Keratinocyte (primary cell): ENCODE measurements at regions not wholly inside any gene's neighbourhood (a gene's known extent, or its start where the extent isn't known, plus 50 kb on each side); places are given as distances from the start of the nearest gene placed in this dataset.
A peak's percentile ranks its signal among the peaks of the same experiment; 100 is the strongest.

Experiments used
- DNase-seq: peaks from one replicate; pipeline ENCODE4 v3.0.0-alpha.2; 2011; ENCODE audit warnings: low read depth, missing footprints, low spot score
- FAIRE-seq: peaks from 2 replicates; lab custom pipeline; 2011; peaks lifted over from hg19 to GRCh38; lab: Jason Lieb, UNC
- H2AFZ ChIP-seq: 2 replicates; pipeline ENCODE4 v1.6.0; 2012; ENCODE audit warnings: low read length, control low read depth, inconsistent platforms; ENCODE audit not compliant: control insufficient read depth
- H3K27ac ChIP-seq: 2 replicates; pipeline ENCODE4 v1.5.1; 2011; ENCODE audit warnings: low read length; ENCODE audit not compliant: control insufficient read depth, insufficient read depth
- H3K27me3 ChIP-seq: 3 replicates; pipeline ENCODE4 v1.6.0; 2011; ENCODE audit warnings: low read length; ENCODE audit not compliant: control insufficient read depth, insufficient read depth; ENCODE audit errors: extremely low read depth
- H3K36me3 ChIP-seq, 2 experiments: 2 replicates in 1 of 2; 3 replicates in 1 of 2; pipeline ENCODE4 v1.5.1; 2011; ENCODE audit warnings: low read length in 2 of 2, mild to moderate bottlenecking in 1 of 2; ENCODE audit not compliant: control insufficient read depth in 2 of 2, insufficient read depth in 2 of 2; ENCODE audit errors: extremely low read depth in 1 of 2
- H3K4me1 ChIP-seq: 3 replicates; pipeline ENCODE4 v1.5.1; 2011; ENCODE audit warnings: low read length; ENCODE audit not compliant: control insufficient read depth, insufficient read depth; ENCODE audit errors: extremely low read depth
- H3K4me2 ChIP-seq: 3 replicates; pipeline ENCODE4 v1.6.0; 2011; ENCODE audit warnings: low read depth, low read length; ENCODE audit not compliant: control insufficient read depth, insufficient read depth; ENCODE audit errors: extremely low read depth
- H3K4me3 ChIP-seq, 3 experiments: fragments of 200-600 bp in 1 of 3; sonication (generic) in 1 of 3; 2 replicates in 2 of 3; 3 replicates in 1 of 3; pipeline ENCODE4 v1.5.1; 2011 to 2016; ENCODE audit warnings: low read length in 3 of 3, mild to moderate bottlenecking in 3 of 3, control low read depth in 2 of 3, inconsistent platforms in 1 of 3, low read depth in 1 of 3, mixed read lengths in 1 of 3, mixed run types in 1 of 3, moderate library complexity in 1 of 3; ENCODE audit not compliant: control insufficient read depth in 2 of 3, insufficient read depth in 2 of 3; ENCODE audit errors: extremely low read depth in 1 of 3
- H3K79me2 ChIP-seq: 2 replicates; pipeline ENCODE4 v1.6.0; 2012; ENCODE audit warnings: low read length; ENCODE audit not compliant: control insufficient read depth, insufficient read depth
- H3K9ac ChIP-seq: 3 replicates; pipeline ENCODE4 v1.6.0; 2011; ENCODE audit warnings: low read length; ENCODE audit not compliant: control insufficient read depth, insufficient read depth; ENCODE audit errors: extremely low read depth
- H3K9me1 ChIP-seq: 3 replicates; pipeline ENCODE4 v1.6.0; 2011; ENCODE audit warnings: low read length; ENCODE audit not compliant: control insufficient read depth, insufficient read depth; ENCODE audit errors: extremely low read depth
- H3K9me3 ChIP-seq: 2 replicates; pipeline ENCODE4 v1.5.1; 2012; ENCODE audit warnings: low read depth, low read length; ENCODE audit not compliant: control insufficient read depth
- H4K20me1 ChIP-seq: 3 replicates; pipeline ENCODE4 v1.6.0; 2011; ENCODE audit warnings: low read length; ENCODE audit not compliant: control insufficient read depth, insufficient read depth; ENCODE audit errors: extremely low read depth
- EZH2 ChIP-seq: IDR thresholded peaks from one replicate; pipeline ENCODE4 v1.6.1; 2012; ENCODE audit warnings: inconsistent platforms, mild to moderate bottlenecking, low read length, moderate library complexity
- dilution Hi-C: fragments of 300-500 bp; cut with MboI; formaldehyde crosslinking; loops from one replicate; pipeline ENCODE4 v1.7.0; 2020; ENCODE audit warnings: low sequenced_read_pairs; ENCODE audit not compliant: extremely low pct_ligation_motif_present
- TF ChIP-seq, protein P1 (sequence below), 3 experiments: IDR thresholded peaks in 1 of 3; conservative IDR thresholded peaks in 1 of 3; optimal IDR thresholded peaks in 1 of 3; 2 replicates in 2 of 3; 3 replicates in 1 of 3; pipeline versions ENCODE3 to v1.5.1; 2011; ENCODE audit warnings: low read length in 3 of 3, mild to moderate bottlenecking in 3 of 3, moderate library complexity in 2 of 3, control low read depth in 1 of 3, inconsistent platforms in 1 of 3; ENCODE audit not compliant: insufficient read depth in 2 of 3; ENCODE audit errors: extremely low read depth in 1 of 3

DNA sequence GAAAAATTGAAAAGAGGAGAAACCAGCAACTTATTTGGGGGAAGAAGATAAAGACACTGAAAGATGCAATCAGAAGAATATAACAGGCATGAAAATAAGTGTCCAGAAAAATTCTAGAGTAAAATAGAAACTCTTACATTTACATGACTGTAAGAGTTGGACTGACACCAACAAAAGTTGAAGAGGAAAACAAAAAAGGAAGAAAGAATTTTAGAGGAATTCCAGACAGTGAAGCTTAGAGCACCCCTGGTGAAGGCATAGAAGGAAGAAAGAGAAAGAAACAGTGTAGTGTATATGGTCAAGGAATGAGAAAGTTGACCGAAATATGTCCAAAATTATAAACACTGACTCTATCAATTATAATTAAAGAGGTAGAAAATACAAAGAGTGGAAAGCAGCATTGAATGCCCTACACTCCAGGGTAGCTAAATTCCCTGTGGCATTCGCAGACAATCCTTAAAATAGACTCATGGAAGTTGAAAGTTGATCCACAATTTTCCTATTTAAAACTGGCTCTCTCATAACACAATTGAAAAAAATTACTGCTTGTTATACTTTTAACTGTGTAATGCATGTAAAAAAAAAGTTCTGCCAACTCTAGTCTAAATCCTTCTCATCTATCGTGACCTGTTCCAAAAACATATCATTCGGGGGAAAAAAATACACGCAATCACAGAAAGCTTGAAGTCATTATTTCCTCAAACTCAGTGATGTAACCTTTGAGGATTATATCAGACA lies 102.6 kb upstream of the ABI3BP start:
- Histone ChIP-seq H4K20me1 (no peaks in the 10 kb centered on the region), H3K4me3 (no peak overlapping the region), H3K27me3 (no peaks in the 10 kb centered on the region), H3K9ac (no peak overlapping the region), H3K36me3 (no peaks in the 10 kb centered on the region), H3K9me3 (no peaks in the 10 kb centered on the region), H3K9me1 (no peaks in the 10 kb centered on the region), H3K4me2 (no peak overlapping the region), H2AFZ (no peak overlapping the region), H3K79me2 (no peaks in the 10 kb centered on the region), H3K4me1 (no peaks in the 10 kb centered on the region), H3K27ac (no peak overlapping the region)
- DNase-seq (no peak), FAIRE-seq (no peak)
- dilution Hi-C loops, result no loop called here
- no peak for TF ChIP-seq EZH2
- TF ChIP-seq, protein P1, sequence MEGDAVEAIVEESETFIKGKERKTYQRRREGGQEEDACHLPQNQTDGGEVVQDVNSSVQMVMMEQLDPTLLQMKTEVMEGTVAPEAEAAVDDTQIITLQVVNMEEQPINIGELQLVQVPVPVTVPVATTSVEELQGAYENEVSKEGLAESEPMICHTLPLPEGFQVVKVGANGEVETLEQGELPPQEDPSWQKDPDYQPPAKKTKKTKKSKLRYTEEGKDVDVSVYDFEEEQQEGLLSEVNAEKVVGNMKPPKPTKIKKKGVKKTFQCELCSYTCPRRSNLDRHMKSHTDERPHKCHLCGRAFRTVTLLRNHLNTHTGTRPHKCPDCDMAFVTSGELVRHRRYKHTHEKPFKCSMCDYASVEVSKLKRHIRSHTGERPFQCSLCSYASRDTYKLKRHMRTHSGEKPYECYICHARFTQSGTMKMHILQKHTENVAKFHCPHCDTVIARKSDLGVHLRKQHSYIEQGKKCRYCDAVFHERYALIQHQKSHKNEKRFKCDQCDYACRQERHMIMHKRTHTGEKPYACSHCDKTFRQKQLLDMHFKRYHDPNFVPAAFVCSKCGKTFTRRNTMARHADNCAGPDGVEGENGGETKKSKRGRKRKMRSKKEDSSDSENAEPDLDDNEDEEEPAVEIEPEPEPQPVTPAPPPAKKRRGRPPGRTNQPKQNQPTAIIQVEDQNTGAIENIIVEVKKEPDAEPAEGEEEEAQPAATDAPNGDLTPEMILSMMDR (optimal IDR thresholded peaks at IDR 0.05 in 1 of 3, IDR thresholded peaks at IDR 0.05 in 1 of 3, conservative IDR thresholded peaks at IDR 0.05 in 1 of 3; ENCODE audit: extremely low read depth in 1 of 3, insufficient read depth in 2 of 3, low read length in 3 of 3), result no peak

- Histone ChIP-seq H3K4me1 (no peaks in the 10 kb centered on the region), H4K20me1 (no peaks in the 10 kb centered on the region), H3K36me3 (no peaks in the 10 kb centered on the region), H2AFZ (no peak overlapping the region), H3K9me1 (no peaks in the 10 kb centered on the region), H3K9me3 (no peaks in the 10 kb centered on the region), H3K27ac (no peak overlapping the region), H3K4me2 (no peak overlapping the region), H3K79me2 (no peaks in the 10 kb centered on the region), H3K27me3 (no peaks in the 10 kb centered on the region), H3K9ac (no peak overlapping the region), H3K4me3 (no peak overlapping the region)
- peak; percentile 41 for FAIRE-seq
- peak; percentile 11 for DNase-seq
- dilution Hi-C loops, result no loop called here
- no peak for TF ChIP-seq EZH2
- TF ChIP-seq, protein P1 (optimal IDR thresholded peaks at IDR 0.05 in 1 of 3, IDR thresholded peaks at IDR 0.05 in 1 of 3, conservative IDR thresholded peaks at IDR 0.05 in 1 of 3; ENCODE audit: extremely low read depth in 1 of 3, insufficient read depth in 2 of 3, low read length in 3 of 3), result peak in 2 of 3 experiments; percentile 30 to 35
Observed at GRCh38 chr3:101091489-101091888, 98.3 kb upstream of the ABI3BP start.
